ENCODE measurements at regions not wholly inside any gene's neighbourhood (a gene's known extent, or its start where the extent isn't known, plus 50 kb on each side); places are given as distances from the start of the nearest gene placed in this dataset.
"Not testable (repeated sequence)": the region's sequence is repeated elsewhere in the genome, so short reads cannot be mapped to it uniquely, and the experiment has no call there.

- TF ChIP-seq CTCF (IDR thresholded peaks at IDR 0.05; ENCODE audit: low read length) (no peak), EZH2 (IDR thresholded peaks at IDR 0.05; ENCODE audit: borderline replicate concordance, low read length) (no peak)
- Histone ChIP-seq H2AFZ (ENCODE audit: low read length) (no peak overlapping the region), H3K9me2 (ENCODE audit: low read depth, low read length) (no peaks in the 10 kb centered on the region), H3F3A (ENCODE audit: insufficient read depth, low read length) (no peaks in the 10 kb centered on the region), H3K27me3 (ENCODE audit: insufficient read depth, low read length) (no peaks in the 10 kb centered on the region), H3K4me3 (ENCODE audit: low read depth, low read length, poor library complexity, severe bottlenecking) (no peak overlapping the region), H3K27ac (ENCODE audit: low read depth, low read length, poor library complexity, severe bottlenecking) (no peak overlapping the region), H3K9ac (ENCODE audit: low read length) (no peak overlapping the region), H3K79me2 (ENCODE audit: insufficient read depth, low read length) (no peaks in the 10 kb centered on the region), H4K20me1 (ENCODE audit: insufficient read depth, low read length) (no peaks in the 10 kb centered on the region), H3K4me2 (ENCODE audit: low read length) (no peak overlapping the region), H3K4me1 (ENCODE audit: insufficient read depth, low read length, severe bottlenecking) (no peaks in the 10 kb centered on the region), H3K36me3 (ENCODE audit: insufficient read depth, low read length) (no peaks in the 10 kb centered on the region), H3K9me3 (ENCODE audit: low read length) (no peaks in the 10 kb centered on the region)
Observed at GRCh38 chr16:13631213-13631767, 288.7 kb upstream of the ERCC4 start.

- no peak for TF ChIP-seq EZH2 (IDR thresholded peaks at IDR 0.05; ENCODE audit: borderline replicate concordance, low read length)
- no peak for TF ChIP-seq CTCF (IDR thresholded peaks at IDR 0.05; ENCODE audit: low read length)
- Histone ChIP-seq H3K9me2 (ENCODE audit: low read depth, low read length) (no peaks in the 10 kb centered on the region), H3K79me2 (ENCODE audit: insufficient read depth, low read length) (no peaks in the 10 kb centered on the region), H3K4me2 (ENCODE audit: low read length) (no peak overlapping the region), H3K9me3 (ENCODE audit: low read length) (no peaks in the 10 kb centered on the region), H3K9ac (ENCODE audit: low read length) (no peak overlapping the region), H2AFZ (ENCODE audit: low read length) (no peak overlapping the region), H3K4me3 (ENCODE audit: low read depth, low read length, poor library complexity, severe bottlenecking) (no peak overlapping the region), H3F3A (ENCODE audit: insufficient read depth, low read length) (no peaks in the 10 kb centered on the region), H3K27me3 (ENCODE audit: insufficient read depth, low read length) (no peaks in the 10 kb centered on the region), H3K4me1 (ENCODE audit: insufficient read depth, low read length, severe bottlenecking) (no peaks in the 10 kb centered on the region), H4K20me1 (ENCODE audit: insufficient read depth, low read length) (no peaks in the 10 kb centered on the region), H3K36me3 (ENCODE audit: insufficient read depth, low read length) (no peaks in the 10 kb centered on the region), H3K27ac (ENCODE audit: low read depth, low read length, poor library complexity, severe bottlenecking) (no peak overlapping the region)
Observed at GRCh38 chr16:13631916-13632315, 288.0 kb upstream of the ERCC4 start.

GRCh38 chr16:13632504-13632903 is 287.4 kb upstream of the ERCC4 start:
- H3K4me1 ChIP-seq (ENCODE audit: insufficient read depth, low read length, severe bottlenecking); H4K20me1 ChIP-seq (ENCODE audit: insufficient read depth, low read length); H3K9me3 ChIP-seq (ENCODE audit: low read length); H3K9me2 ChIP-seq (ENCODE audit: low read depth, low read length); H3K27me3 ChIP-seq (ENCODE audit: insufficient read depth, low read length); H3K36me3 ChIP-seq (ENCODE audit: insufficient read depth, low read length); H3F3A ChIP-seq (ENCODE audit: insufficient read depth, low read length); H3K27ac ChIP-seq (ENCODE audit: low read depth, low read length, poor library complexity, severe bottlenecking); H3K4me2 ChIP-seq (ENCODE audit: low read length); H3K4me3 ChIP-seq (ENCODE audit: low read depth, low read length, poor library complexity, severe bottlenecking); H3K79me2 ChIP-seq (ENCODE audit: insufficient read depth, low read length); H3K9ac ChIP-seq (ENCODE audit: low read length); H2AFZ ChIP-seq (ENCODE audit: low read length): not testable (repeated sequence)

GRCh38 chr16:13633391-13633861 is 286.5 kb upstream of the ERCC4 start:
- Histone ChIP-seq H3K4me2 (ENCODE audit: low read length) (no peak overlapping the region), H3K79me2 (ENCODE audit: insufficient read depth, low read length) (no peaks in the 10 kb centered on the region), H3K4me1 (ENCODE audit: insufficient read depth, low read length, severe bottlenecking) (no peaks in the 10 kb centered on the region), H3K27me3 (ENCODE audit: insufficient read depth, low read length) (no peaks in the 10 kb centered on the region), H4K20me1 (ENCODE audit: insufficient read depth, low read length) (no peaks in the 10 kb centered on the region), H3K4me3 (ENCODE audit: low read depth, low read length, poor library complexity, severe bottlenecking) (no peak overlapping the region), H3K9me3 (ENCODE audit: low read length) (no peaks in the 10 kb centered on the region), H3K36me3 (ENCODE audit: insufficient read depth, low read length) (no peaks in the 10 kb centered on the region), H3F3A (ENCODE audit: insufficient read depth, low read length) (no peaks in the 10 kb centered on the region), H2AFZ (ENCODE audit: low read length) (no peak overlapping the region), H3K27ac (ENCODE audit: low read depth, low read length, poor library complexity, severe bottlenecking) (no peak overlapping the region), H3K9me2 (ENCODE audit: low read depth, low read length) (no peaks in the 10 kb centered on the region), H3K9ac (ENCODE audit: low read length) (no peak overlapping the region)
- TF ChIP-seq CTCF (IDR thresholded peaks at IDR 0.05; ENCODE audit: low read length) (no peak), EZH2 (IDR thresholded peaks at IDR 0.05; ENCODE audit: borderline replicate concordance, low read length) (no peak)
